H9 (cell line): ENCODE measurements at regions not wholly inside any gene's neighbourhood (a gene's known extent, or its start where the extent isn't known, plus 50 kb on each side); places are given as distances from the start of the nearest gene placed in this dataset.

Source experiments
- DNase-seq: peaks from one replicate; pipeline ENCODE4 v3.0.0-alpha.2; 2017
- H2AFZ ChIP-seq: one replicate; pipeline ENCODE4 v1.6.1; 2013; ENCODE audit warnings: mild to moderate bottlenecking, low read length, control low read depth, moderate library complexity
- H2AK5ac ChIP-seq: 2 replicates; pipeline ENCODE4 v1.6.1; 2013; ENCODE audit warnings: low read length, control low read depth, mixed read lengths; ENCODE audit not compliant: insufficient read length
- H2BK120ac ChIP-seq: one replicate; pipeline ENCODE4 v1.6.1; 2013; ENCODE audit warnings: low read depth, mild to moderate bottlenecking, low read length, control low read depth, inconsistent platforms; ENCODE audit not compliant: poor library complexity, severe bottlenecking
- H2BK12ac ChIP-seq: 2 replicates; pipeline ENCODE4 v1.6.1; 2013; ENCODE audit warnings: low read length, control low read depth, mixed read lengths, low read depth; ENCODE audit not compliant: insufficient read length
- H2BK15ac ChIP-seq: 2 replicates; pipeline ENCODE4 v1.6.1; 2013; ENCODE audit warnings: low read depth, low read length, control low read depth
- H2BK20ac ChIP-seq: one replicate; pipeline ENCODE4 v1.6.1; 2013; ENCODE audit warnings: low read depth, mild to moderate bottlenecking, low read length, control low read depth, inconsistent platforms; ENCODE audit not compliant: poor library complexity, severe bottlenecking
- H2BK5ac ChIP-seq: 2 replicates; pipeline ENCODE4 v1.6.1; 2013; ENCODE audit warnings: low read length, control low read depth, mixed read lengths; ENCODE audit not compliant: insufficient read length
- H3K14ac ChIP-seq: 2 replicates; pipeline ENCODE4 v1.6.1; 2013; ENCODE audit warnings: low read length, control low read depth; ENCODE audit not compliant: insufficient read depth
- H3K18ac ChIP-seq: 2 replicates; pipeline ENCODE4 v1.6.1; 2013; ENCODE audit warnings: low read depth, mild to moderate bottlenecking, mixed read lengths, low read length, control low read depth; ENCODE audit not compliant: insufficient read length
- H3K23ac ChIP-seq: 2 replicates; pipeline ENCODE4 v1.6.1; 2013; ENCODE audit warnings: low read length, control low read depth, mixed read lengths, low read depth; ENCODE audit not compliant: insufficient read length
- H3K23me2 ChIP-seq: 2 replicates; pipeline ENCODE4 v1.6.1; 2013; ENCODE audit warnings: low read depth, mild to moderate bottlenecking, mixed read lengths, low read length, control low read depth; ENCODE audit not compliant: insufficient read length, poor library complexity, severe bottlenecking
- H3K27ac ChIP-seq: 2 replicates; pipeline ENCODE4 v1.5.1; 2013; ENCODE audit warnings: low read length, control low read depth, mixed read lengths, low read depth; ENCODE audit not compliant: insufficient read length
- H3K27me3 ChIP-seq: 2 replicates; pipeline ENCODE4 v1.6.1; 2013; ENCODE audit warnings: low read length, control low read depth, inconsistent platforms; ENCODE audit not compliant: insufficient read depth
- H3K4ac ChIP-seq: 2 replicates; pipeline ENCODE4 v1.6.1; 2013; ENCODE audit warnings: low read depth, mild to moderate bottlenecking, control low read depth, inconsistent platforms, low read length, moderate library complexity
- H3K4me1 ChIP-seq: 2 replicates; pipeline ENCODE4 v1.6.1; 2013; ENCODE audit warnings: low read length, control low read depth, inconsistent platforms; ENCODE audit not compliant: insufficient read depth
- H3K4me2 ChIP-seq: 2 replicates; pipeline ENCODE4 v1.6.1; 2013; ENCODE audit warnings: low read length, control low read depth, mixed read lengths; ENCODE audit not compliant: insufficient read length, insufficient read depth
- H3K56ac ChIP-seq: 2 replicates; pipeline ENCODE4 v1.6.1; 2013; ENCODE audit warnings: low read depth, mild to moderate bottlenecking, mixed read lengths, low read length, control low read depth; ENCODE audit not compliant: insufficient read length
- H3K79me1 ChIP-seq: 2 replicates; pipeline ENCODE4 v1.6.1; 2013; ENCODE audit warnings: low read depth, mild to moderate bottlenecking, moderate library complexity, low read length, control low read depth, inconsistent platforms; ENCODE audit not compliant: insufficient read depth, poor library complexity, severe bottlenecking
- H3K79me2 ChIP-seq: 2 replicates; pipeline ENCODE4 v1.6.1; 2013; ENCODE audit warnings: low read length, control low read depth, inconsistent platforms; ENCODE audit not compliant: insufficient read depth
- H3K9ac ChIP-seq: 2 replicates; pipeline ENCODE4 v1.6.1; 2013; ENCODE audit warnings: low read length, control low read depth, mixed read lengths; ENCODE audit not compliant: insufficient read length; ENCODE audit errors: extremely low read depth
- H3K9me3 ChIP-seq: one replicate; pipeline ENCODE4 v1.6.1; 2013; ENCODE audit warnings: low read depth, low read length, inconsistent platforms; ENCODE audit not compliant: control insufficient read depth
- H3T11ph ChIP-seq: one replicate; pipeline ENCODE4 v1.6.1; 2013; ENCODE audit warnings: mild to moderate bottlenecking, low read length, control low read depth, inconsistent platforms
- H4K20me1 ChIP-seq: one replicate; pipeline ENCODE4 v1.6.1; 2013; ENCODE audit not compliant: control insufficient read depth, insufficient read length, insufficient read depth
- H4K5ac ChIP-seq: 2 replicates; pipeline ENCODE4 v1.6.1; 2013; ENCODE audit warnings: low read depth, mild to moderate bottlenecking, mixed read lengths, low read length, control low read depth; ENCODE audit not compliant: insufficient read length
- H4K8ac ChIP-seq: replicated peaks from 2 replicates; pipeline ENCODE4 v1.6.1; 2013; ENCODE audit warnings: low read length, control low read depth, mixed read lengths, low read depth; ENCODE audit not compliant: insufficient read length
- H4K91ac ChIP-seq: 2 replicates; pipeline ENCODE4 v1.6.1; 2013; ENCODE audit warnings: low read depth, mild to moderate bottlenecking, moderate library complexity, mixed read lengths, low read length, control low read depth; ENCODE audit not compliant: insufficient read length
- H3K27ac Mint-ChIP-seq, 3 experiments: 2 replicates in 2 of 3; 3 replicates in 1 of 3; pipeline ENCODE4 v1.8.0; 2020 to 2021; ENCODE audit warnings: mixed read lengths in 3 of 3, mild to moderate bottlenecking in 1 of 3, moderate library complexity in 1 of 3
- H3K27me3 Mint-ChIP-seq: 2 replicates; pipeline ENCODE4 v1.8.0; 2021; ENCODE audit warnings: low read depth, mild to moderate bottlenecking, moderate library complexity, mixed read lengths
- H3K36me3 Mint-ChIP-seq, 3 experiments: 2 replicates in 2 of 3; 3 replicates in 1 of 3; pipeline ENCODE4 v1.8.0; 2020 to 2021; ENCODE audit warnings: low read depth in 3 of 3, mixed read lengths in 3 of 3; ENCODE audit not compliant: insufficient read depth in 1 of 3
- H3K4me1 Mint-ChIP-seq, 2 experiments: 2 replicates each; pipeline ENCODE4 v1.8.0; 2020; ENCODE audit warnings: mixed read lengths in 2 of 2
- H3K4me3 Mint-ChIP-seq, 2 experiments: 2 replicates in 1 of 2; 3 replicates in 1 of 2; pipeline ENCODE4 v1.8.0; 2020 to 2021; ENCODE audit warnings: mild to moderate bottlenecking in 2 of 2, mixed read lengths in 2 of 2, moderate library complexity in 1 of 2
- H3K9me3 Mint-ChIP-seq, 2 experiments: 2 replicates in 1 of 2; 3 replicates in 1 of 2; pipeline ENCODE4 v1.8.0; 2020; ENCODE audit warnings: mild to moderate bottlenecking in 2 of 2, mixed read lengths in 2 of 2, moderate library complexity in 1 of 2
- CTCF ChIP-seq: fragments of 200-600 bp; sonication (generic); conservative IDR thresholded peaks from 3 replicates; pipeline ENCODE4 v1.8.0; 2021; ENCODE audit warnings: antibody characterized with exemption, mild to moderate bottlenecking
- WGBS: extraction: QIAGEN DNeasy Blood & Tissue Kit; methylation state at CpG from one replicate; pipeline ENCODE4 v1.1.7; 2013; ENCODE audit warnings: missing lambda C conversion rate, low lambda C conversion rate, mixed read lengths; ENCODE audit not compliant: insufficient read length; ENCODE audit errors: extremely low coverage; 5-methylcytosine and 5-hydroxymethylcytosine counted together

GRCh38 chr12:89269174-89269573 lies 83.1 kb downstream of the DUSP6 start:
- Histone ChIP-seq H3K4ac (no peak overlapping the region), H3K9me3 (no peaks in the 10 kb centered on the region), H2AFZ (no peak overlapping the region), H3K56ac (no peak overlapping the region), H3K4me2 (no peak overlapping the region), H4K20me1 (no peaks in the 10 kb centered on the region), H3T11ph (no peak overlapping the region), H3K27me3 (no peaks in the 10 kb centered on the region), H3K23ac (no peak overlapping the region), H4K5ac (no peak overlapping the region), H3K79me1 (no peaks in the 10 kb centered on the region), H2BK20ac (no peak overlapping the region), H3K18ac (no peak overlapping the region), H3K27ac (no peak overlapping the region), H2BK15ac (no peak overlapping the region), H3K4me1 (no peaks in the 10 kb centered on the region), H3K9ac (no peak overlapping the region), H4K91ac (no peak overlapping the region), H3K79me2 (no peaks in the 10 kb centered on the region), H3K14ac (no peak overlapping the region), H2BK12ac (no peak overlapping the region), H2BK5ac (no peak overlapping the region), H3K23me2 (no peaks in the 10 kb centered on the region), H2BK120ac (no peak overlapping the region), H4K8ac (no peak overlapping the region), H2AK5ac (no peak overlapping the region)
- no peak for DNase-seq
- TF ChIP-seq CTCF: no peak
- Mint-ChIP-seq H3K36me3 (peaks cover 0 to 6% (median 0%) of the 10 kb centered on the region in 3 experiments; a peak in 3 of 7 replicates), H3K27ac (no peak overlapping the region), H3K4me1 (no peaks in the 10 kb centered on the region), H3K9me3 (peaks cover 7 to 8% of the 10 kb centered on the region in 2 experiments), H3K27me3 (no peaks in the 10 kb centered on the region), H3K4me3 (no peak overlapping the region; a peak in 1 of 5 replicates)
- no CpG with 5 or more reads among the region's 3 CpGs for WGBS
